Activated naive CD4-positive, alpha-beta T cell treated with anti-CD3 and anti-CD28 coated beads, Interleukin-2, amount 50 U/mL, for 72 hours (primary cell): ENCODE measurements at regions not wholly inside any gene's neighbourhood (a gene's known extent, or its start where the extent isn't known, plus 50 kb on each side); places are given as distances from the start of the nearest gene placed in this dataset.

Experiments used
- ATAC-seq, 2 donors: fragments of 150-1000 bp; cut with Tn5 transposase; 2 replicates each; pipeline ENCODE4 v1.10.0; 2021; ENCODE audit warnings: mild to moderate bottlenecking in 2 of 2, moderate library complexity in 2 of 2
- DNase-seq, 2 donors: peaks; one replicate each; pipeline ENCODE4 v3.0.0; 2021 to 2022; ENCODE audit warnings: low spot score in 2 of 2
- H3K27ac Mint-ChIP-seq, 2 donors: one replicate each; pipeline ENCODE4 v1.8.0; 2022; ENCODE audit warnings: mild to moderate bottlenecking in 2 of 2, mixed read lengths in 2 of 2
- H3K36me3 Mint-ChIP-seq, 2 donors: one replicate each; pipeline ENCODE4 v1.8.0; 2022; ENCODE audit warnings: mixed read lengths in 2 of 2
- H3K9me3 Mint-ChIP-seq, 2 donors: one replicate each; pipeline ENCODE4 v1.8.0; 2022; ENCODE audit warnings: mixed read lengths in 2 of 2

DNA sequence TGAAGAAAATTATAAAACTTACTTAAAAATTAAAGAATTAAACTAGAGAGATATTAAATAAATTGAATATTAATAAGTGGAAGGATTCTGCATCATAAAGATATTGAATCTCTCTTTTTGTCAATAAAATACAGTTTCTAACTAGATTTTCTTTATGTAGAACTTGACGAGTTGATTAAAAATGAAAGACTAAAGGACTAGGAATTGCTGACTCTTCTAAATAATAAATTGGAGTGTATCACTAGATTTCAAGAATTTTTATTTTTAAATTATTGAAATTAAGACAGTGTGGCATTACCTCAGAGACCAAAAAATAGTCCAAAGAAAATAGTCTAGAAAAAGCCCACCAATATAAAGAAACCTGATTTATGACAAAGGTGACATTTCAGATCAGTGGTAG lies 492.4 kb downstream of the CETN3 start:
- Mint-ChIP-seq H3K9me3 (peaks cover 0 to 5% of the 10 kb centered on the region in 2 donors), H3K36me3 (no peaks in the 10 kb centered on the region), H3K27ac (no peak overlapping the region)
- no peak for ATAC-seq
- no peak for DNase-seq

DNA sequence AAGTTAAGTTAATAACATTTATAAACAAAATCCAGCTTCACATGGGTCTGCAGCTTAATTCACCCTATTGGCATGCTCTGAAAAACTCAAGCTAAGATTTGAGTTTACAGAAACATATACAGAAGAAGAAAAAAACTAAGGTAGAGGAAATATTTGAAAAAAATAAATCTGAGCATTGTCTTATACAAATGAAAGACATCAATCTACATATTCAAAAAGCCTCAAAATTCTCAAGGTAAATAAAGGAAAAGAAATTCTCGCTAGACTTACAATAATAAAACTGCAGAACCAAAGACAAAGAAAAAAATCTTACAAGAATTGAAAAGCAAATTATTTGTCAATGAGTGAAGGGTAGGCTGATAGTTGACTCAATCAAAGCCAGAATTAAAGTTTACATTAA lies 493.4 kb downstream of the CETN3 start:
- H3K27ac Mint-ChIP-seq, result no peak overlapping the region
- no peak for ATAC-seq
- H3K36me3 Mint-ChIP-seq, result no peaks in the 10 kb centered on the region
- DNase-seq, result no peak
- H3K9me3 Mint-ChIP-seq, result peaks cover 0 to 5% of the 10 kb centered on the region in 2 donors

GRCh38 chr5:89908876-89909275 lies 500.7 kb downstream of the CETN3 start:
- Mint-ChIP-seq H3K9me3 (peaks cover 3 to 8% of the 10 kb centered on the region in 2 donors), H3K36me3 (no peaks in the 10 kb centered on the region), H3K27ac (no peak overlapping the region)
- DNase-seq (no peak), ATAC-seq (no peak)

- DNase-seq, result no peak
- ATAC-seq, result no peak
- Mint-ChIP-seq H3K36me3 (no peaks in the 10 kb centered on the region), H3K9me3 (peaks cover 3 to 4% of the 10 kb centered on the region in 2 donors), H3K27ac (no peak overlapping the region)
Measured at GRCh38 chr5:89904442-89904841, 505.1 kb downstream of the CETN3 start.

DNA sequence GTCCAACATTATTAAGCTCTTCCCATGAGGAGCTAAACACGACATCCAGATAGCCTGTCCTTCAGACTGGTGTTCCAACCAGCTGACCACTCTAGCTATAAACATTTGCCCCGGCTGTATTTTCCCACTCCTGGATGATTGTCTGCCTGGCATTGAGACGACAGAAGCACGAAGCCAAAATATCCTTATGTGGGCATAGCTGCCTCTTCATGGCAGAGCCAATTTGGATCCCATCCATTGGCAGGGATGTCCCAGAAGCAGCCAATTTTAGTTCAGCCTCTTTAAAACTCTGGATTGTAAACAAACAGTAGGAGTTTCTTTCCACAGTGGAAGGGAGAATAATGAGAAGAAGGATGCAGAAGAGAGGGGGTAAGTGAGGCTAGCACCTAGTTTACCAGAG lies 507.6 kb downstream of the CETN3 start:
- ATAC-seq (no peak), DNase-seq (no peak)
- Mint-ChIP-seq H3K36me3 (no peaks in the 10 kb centered on the region), H3K27ac (no peak overlapping the region), H3K9me3 (no peaks in the 10 kb centered on the region)

DNA sequence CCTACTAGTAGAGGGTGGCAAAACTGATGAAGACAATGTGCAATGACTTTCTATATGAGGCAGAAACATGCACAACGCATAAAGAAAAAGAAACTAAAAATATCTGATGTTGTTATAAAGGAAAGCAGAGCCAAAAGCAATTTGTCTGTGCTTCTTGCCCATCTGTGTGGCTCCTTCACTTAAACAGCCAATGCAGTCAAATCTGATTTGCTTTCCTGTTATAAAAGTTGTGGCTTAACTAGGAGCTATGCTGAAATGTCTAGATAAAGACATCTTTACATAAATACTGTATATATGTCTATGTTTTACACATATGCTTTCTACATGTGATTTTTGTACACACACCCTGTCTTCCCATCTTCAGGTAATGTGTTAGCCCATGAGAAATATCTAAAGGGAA lies 508.2 kb downstream of the CETN3 start:
- ATAC-seq, result no peak
- Mint-ChIP-seq H3K27ac (no peak overlapping the region), H3K36me3 (no peaks in the 10 kb centered on the region), H3K9me3 (no peaks in the 10 kb centered on the region)
- DNase-seq, result no peak

DNA sequence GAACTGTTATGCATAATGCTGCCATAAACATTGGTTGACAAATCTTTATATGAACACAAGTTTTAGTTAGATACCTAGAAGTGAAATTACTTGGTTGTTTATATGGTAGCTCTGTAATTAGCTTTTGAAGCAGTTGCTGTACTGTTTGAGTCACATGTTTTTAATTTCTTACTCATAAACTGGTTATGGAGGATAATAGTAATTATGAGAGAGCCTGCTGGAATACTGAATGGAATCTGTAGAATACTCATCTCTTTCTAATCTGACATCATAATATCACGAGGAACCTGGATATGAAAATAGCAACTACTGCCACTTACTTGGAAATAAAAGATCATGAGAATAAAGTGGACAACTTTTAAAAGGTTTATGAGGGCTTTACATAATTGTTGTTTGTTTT lies 509.2 kb downstream of the CETN3 start:
- no peak for DNase-seq
- Mint-ChIP-seq H3K9me3 (peaks cover 5% of the 10 kb centered on the region in 2 donors), H3K27ac (no peak overlapping the region), H3K36me3 (peaks cover 0 to 2% of the 10 kb centered on the region in 2 donors)
- no peak for ATAC-seq

- peaks cover 10% of the 10 kb centered on the region in 2 donors for H3K9me3 Mint-ChIP-seq
- no peak overlapping the region for H3K27ac Mint-ChIP-seq
- ATAC-seq, result no peak
- peaks cover 0 to 7% of the 10 kb centered on the region in 2 donors for H3K36me3 Mint-ChIP-seq
- no peak for DNase-seq
Measured at GRCh38 chr5:89899559-89899958, 510.0 kb downstream of the CETN3 start.

- peaks cover 0 to 20% of the 10 kb centered on the region in 2 donors for H3K36me3 Mint-ChIP-seq
- no peak for ATAC-seq
Measured at GRCh38 chr5:89893546-89893945, 516.0 kb downstream of the CETN3 start.

DNA sequence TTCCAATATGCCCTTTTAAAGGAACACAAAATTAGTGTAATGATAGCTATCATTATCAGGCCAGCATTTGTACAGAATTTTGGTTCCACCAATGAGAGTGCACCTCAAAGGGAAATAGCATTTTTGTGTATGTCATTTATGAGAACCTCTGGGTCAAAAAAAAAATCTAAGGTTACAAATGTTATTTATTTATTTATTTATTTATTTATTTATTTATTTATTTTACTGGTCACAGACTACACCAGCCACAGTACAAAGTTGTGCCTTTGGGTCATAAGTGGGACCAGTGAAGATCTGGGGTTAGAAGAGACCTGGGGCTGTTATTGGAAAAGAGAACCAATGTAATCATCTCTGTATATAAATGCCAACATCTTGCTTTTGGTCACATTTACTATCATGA lies 523.9 kb downstream of the CETN3 start:
- Mint-ChIP-seq H3K9me3 (no peaks in the 10 kb centered on the region), H3K27ac (no peak overlapping the region), H3K36me3 (no peaks in the 10 kb centered on the region)
- no peak for DNase-seq
- no peak for ATAC-seq

More at GRCh38 chr5:89893546-89893945, 516.0 kb downstream of the CETN3 start:
- H3K9me3 Mint-ChIP-seq, result peaks cover 26 to 29% of the 10 kb centered on the region in 2 donors
- no peak overlapping the region for H3K27ac Mint-ChIP-seq
- DNase-seq, result no peak

GRCh38 chr5:89883967-89884366 lies 525.6 kb downstream of the CETN3 start:
- Mint-ChIP-seq H3K36me3 (no peaks in the 10 kb centered on the region), H3K9me3 (no peaks in the 10 kb centered on the region), H3K27ac (no peak overlapping the region)
- ATAC-seq (no peak), DNase-seq (no peak)

DNA sequence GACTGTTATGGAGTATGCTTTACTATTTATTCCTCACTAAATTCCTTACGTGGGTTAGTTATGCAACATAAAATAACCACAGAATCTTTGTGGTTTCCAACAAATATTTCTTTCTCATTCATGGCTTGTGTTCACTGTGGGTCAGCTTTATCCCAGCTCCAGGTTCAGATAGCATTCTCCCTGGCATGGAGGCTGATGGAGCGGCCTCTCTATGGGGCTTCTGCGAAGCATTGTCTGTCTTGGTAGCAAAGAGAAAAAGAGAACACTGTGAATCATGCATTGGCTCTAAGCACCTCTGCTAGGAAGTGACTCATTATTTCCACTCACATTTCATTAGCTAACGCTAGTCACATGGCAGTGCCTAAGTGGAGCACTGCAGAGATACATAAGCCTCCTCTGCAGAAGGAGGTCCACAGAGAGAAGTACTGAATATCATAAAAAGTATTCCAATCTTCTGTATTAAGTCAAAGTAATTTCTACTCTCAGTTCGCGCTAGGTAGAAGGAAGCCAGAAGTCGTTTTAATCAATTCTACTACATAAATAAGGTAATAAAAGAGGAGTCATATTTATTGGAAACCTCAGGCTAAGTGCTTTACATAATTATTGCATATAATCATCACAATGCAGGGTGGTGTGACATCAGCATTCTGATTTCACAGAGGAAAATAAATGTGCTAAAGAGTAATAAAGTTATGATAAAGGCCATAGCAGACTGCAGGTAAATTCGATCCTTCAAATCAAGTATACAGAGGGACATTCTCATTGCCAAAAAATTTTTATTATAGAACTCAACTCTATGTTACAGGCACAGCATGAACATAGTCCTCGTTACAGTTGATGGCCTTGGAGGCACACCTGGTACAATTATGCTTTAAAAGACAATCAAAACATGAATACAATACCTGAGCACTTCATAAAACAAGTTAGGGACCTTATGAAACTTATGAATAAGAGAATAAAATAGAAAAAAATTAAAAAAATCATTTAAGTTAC lies 531.1 kb downstream of the CETN3 start:
- H3K9me3 Mint-ChIP-seq, result peaks cover 0 to 4% of the 10 kb centered on the region in 2 donors
- DNase-seq, result no peak
- H3K27ac Mint-ChIP-seq, result no peak overlapping the region
- H3K36me3 Mint-ChIP-seq, result no peaks in the 10 kb centered on the region
- peak in 1 of 2 donors; percentile 35 for ATAC-seq

DNA sequence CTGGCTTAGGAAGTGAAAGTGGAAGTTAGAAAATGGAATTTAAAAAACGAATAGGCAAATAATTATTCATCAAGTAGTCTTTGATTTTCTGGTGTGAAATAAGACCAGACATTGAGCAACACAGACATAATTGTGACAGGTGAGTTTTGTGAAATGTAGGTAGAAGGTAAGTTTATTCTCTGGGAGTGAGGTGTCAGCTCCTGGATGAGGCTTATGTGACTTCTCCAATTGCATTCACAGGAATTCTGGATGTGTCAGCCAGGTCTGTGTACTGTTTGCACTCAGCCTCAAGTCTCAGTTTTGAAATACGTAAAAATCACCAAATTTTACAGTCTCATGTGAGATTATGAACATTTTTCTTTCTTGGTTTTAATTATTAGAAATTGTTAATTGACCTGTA lies 537.6 kb downstream of the CETN3 start:
- peaks cover 0 to 4% of the 10 kb centered on the region in 2 donors for H3K9me3 Mint-ChIP-seq
- no peak overlapping the region for H3K27ac Mint-ChIP-seq

GRCh38 chr5:89869346-89869745 lies 540.2 kb downstream of the CETN3 start:
- Mint-ChIP-seq H3K9me3 (no peaks in the 10 kb centered on the region), H3K36me3 (no peaks in the 10 kb centered on the region), H3K27ac (no peak overlapping the region)
- DNase-seq (no peak), ATAC-seq (no peak)

More for the DNA sequence above, 537.6 kb downstream of the CETN3 start:
- H3K36me3 Mint-ChIP-seq, result no peaks in the 10 kb centered on the region
- ATAC-seq (no peak), DNase-seq (no peak)

DNA sequence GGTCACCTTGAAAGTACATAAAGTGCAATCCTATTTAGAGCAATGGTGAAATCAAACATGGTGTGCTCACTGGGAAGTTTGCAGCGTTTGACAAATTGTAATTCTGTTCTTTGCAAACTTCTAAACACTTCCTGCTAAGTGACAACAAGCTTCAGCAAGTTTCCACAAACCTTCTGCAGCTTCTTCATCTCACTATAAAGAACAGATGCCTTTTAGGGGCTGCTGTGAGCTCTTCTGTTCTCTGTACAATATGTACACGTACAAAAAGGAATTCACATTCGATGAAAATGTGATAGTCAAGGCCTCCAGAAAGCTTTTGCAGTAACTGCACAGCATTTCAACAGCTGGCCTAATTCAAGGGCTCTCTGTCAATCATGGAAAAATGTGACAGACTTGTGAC lies 543.1 kb downstream of the CETN3 start:
- H3K36me3 Mint-ChIP-seq, result no peaks in the 10 kb centered on the region
- no peaks in the 10 kb centered on the region for H3K9me3 Mint-ChIP-seq
- H3K27ac Mint-ChIP-seq, result no peak overlapping the region
- ATAC-seq, result no peak
- DNase-seq, result no peak

- DNase-seq (no peak), ATAC-seq (no peak)
- H3K36me3 Mint-ChIP-seq, result no peaks in the 10 kb centered on the region
- no peak overlapping the region for H3K27ac Mint-ChIP-seq
- H3K9me3 Mint-ChIP-seq, result peaks cover 0 to 2% of the 10 kb centered on the region in 2 donors
Measured at GRCh38 chr5:89864941-89865340, 544.6 kb downstream of the CETN3 start.

DNA sequence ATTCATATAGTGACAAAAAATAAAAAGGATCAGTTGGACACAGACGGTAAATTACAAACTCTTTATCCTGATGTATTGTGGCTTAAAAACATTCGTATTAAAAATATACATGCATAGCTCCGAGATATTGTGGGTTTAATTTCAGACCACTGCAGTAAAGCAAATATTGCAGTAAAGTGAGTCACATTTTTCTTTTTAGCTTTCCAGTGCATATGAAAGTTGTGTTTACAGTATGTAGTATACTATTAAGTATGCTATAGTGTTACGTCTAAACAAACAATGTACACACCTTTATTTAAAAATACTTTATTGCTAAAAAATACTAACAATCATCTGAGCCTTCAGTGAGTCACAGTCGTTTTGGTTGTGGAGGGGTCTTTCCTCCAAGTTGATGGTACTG lies 551.8 kb downstream of the CETN3 start:
- H3K9me3 Mint-ChIP-seq, result peaks cover 3 to 12% of the 10 kb centered on the region in 2 donors
- ATAC-seq (no peak), DNase-seq (no peak)
- H3K36me3 Mint-ChIP-seq, result no peaks in the 10 kb centered on the region
- H3K27ac Mint-ChIP-seq, result no peak overlapping the region

GRCh38 chr5:89855417-89855816 lies 554.1 kb downstream of the CETN3 start:
- DNase-seq (no peak), ATAC-seq (no peak)
- Mint-ChIP-seq H3K9me3 (peaks cover 3 to 12% of the 10 kb centered on the region in 2 donors), H3K27ac (no peak overlapping the region), H3K36me3 (no peaks in the 10 kb centered on the region)
